ENCODE measurements at regions not wholly inside any gene's neighbourhood (a gene's known extent, or its start where the extent isn't known, plus 50 kb on each side); places are given as distances from the start of the nearest gene placed in this dataset.

- no peak for DNase-seq
Observed at GRCh38 chr2:65722028-65722778, 289.8 kb upstream of the SPRED2 start.

- no peak for DNase-seq
Observed at GRCh38 chr2:65716698-65717097, 284.3 kb upstream of the SPRED2 start.

GRCh38 chr2:65715323-65715722 lies 282.9 kb upstream of the SPRED2 start:
- DNase-seq = no peak

DNA sequence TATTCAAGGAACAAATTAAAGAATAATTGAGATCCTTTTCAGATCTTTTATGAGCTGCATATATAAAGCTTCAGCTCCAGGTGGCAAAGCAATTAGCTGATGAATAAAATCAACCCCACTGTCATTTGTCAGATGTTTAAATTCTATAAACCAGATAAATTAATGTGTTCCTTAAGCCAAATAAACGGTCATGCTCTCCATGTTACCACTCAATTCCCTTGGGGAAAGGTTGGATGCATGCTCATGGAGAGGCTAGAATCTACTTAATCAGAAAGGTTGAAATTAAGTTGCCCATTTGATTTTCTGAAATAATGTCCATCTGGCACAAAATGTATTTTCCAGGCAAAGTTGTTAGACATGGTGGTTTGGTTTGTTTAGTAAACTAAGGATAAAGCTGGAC lies 282.5 kb upstream of the SPRED2 start:
- DNase-seq = no peak

GRCh38 chr2:65711863-65712262 lies 279.5 kb upstream of the SPRED2 start:
- DNase-seq = no peak

GRCh38 chr2:65710779-65711295 lies 278.4 kb upstream of the SPRED2 start:
- no peak for DNase-seq

GRCh38 chr2:65710356-65710755 lies 278.0 kb upstream of the SPRED2 start:
- DNase-seq = no peak

- no peak for DNase-seq
Observed at GRCh38 chr2:65708086-65708485, 275.7 kb upstream of the SPRED2 start.

DNA sequence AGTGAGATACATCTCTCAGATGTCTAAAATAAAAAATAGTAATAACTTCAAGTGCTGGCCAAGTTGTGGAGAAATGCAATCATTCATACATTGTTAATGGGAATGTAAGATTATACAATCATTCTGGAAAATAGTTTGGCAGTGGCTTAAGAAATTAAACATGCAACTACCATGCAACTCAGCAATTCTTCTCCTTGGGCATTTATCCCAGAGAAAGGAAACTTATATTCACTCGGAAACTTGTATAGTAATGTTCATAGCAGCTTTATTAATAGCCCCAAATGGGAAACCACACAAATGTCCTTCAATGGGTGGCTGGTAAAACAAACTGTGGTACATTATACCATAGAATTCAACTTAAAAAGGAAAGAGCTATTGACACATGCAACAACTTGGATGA lies 274.0 kb upstream of the SPRED2 start:
- DNase-seq = no peak

GRCh38 chr2:65701191-65701590 lies 268.8 kb upstream of the SPRED2 start:
- no peak for DNase-seq

GRCh38 chr2:65700720-65701119 lies 268.3 kb upstream of the SPRED2 start:
- DNase-seq = no peak

- DNase-seq = no peak
Observed at GRCh38 chr2:65700004-65700651, 267.7 kb upstream of the SPRED2 start.

- DNase-seq = no peak
Observed at GRCh38 chr2:65691816-65692215, 259.4 kb upstream of the SPRED2 start.

DNA sequence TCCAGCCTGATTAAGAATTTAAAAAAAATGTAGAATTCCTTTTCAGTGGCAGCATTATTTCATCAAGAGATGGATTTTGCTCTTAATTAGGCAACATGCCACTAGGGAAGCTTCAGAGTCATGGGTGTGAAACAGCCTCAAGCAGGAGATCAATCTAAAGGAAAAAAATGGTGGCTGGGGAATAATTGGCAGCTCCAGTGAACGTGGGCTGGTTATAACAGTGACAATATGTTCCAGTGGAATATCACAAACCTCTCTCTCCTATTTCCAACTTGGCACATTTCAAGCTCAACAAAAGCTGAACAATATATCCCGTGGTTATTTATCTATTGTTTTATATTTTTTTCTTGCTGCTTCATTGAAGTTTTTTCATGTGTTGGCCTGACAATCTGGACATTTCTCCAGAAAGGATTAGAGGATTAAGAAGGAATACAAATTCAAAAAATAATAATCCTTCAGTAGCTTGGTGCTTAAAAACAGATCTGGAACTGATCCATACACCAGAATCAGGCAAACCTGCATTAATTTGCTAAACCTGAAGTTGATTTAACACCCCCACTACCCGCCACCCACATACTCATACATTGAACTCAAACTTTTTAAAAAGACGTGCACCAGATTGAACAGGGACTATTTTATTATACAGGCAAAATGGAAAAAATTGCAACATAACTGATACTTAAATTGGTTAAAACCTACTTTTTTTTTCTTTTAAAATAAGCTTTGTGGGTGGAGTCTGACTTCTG lies 255.9 kb upstream of the SPRED2 start:
- no peak for DNase-seq

DNA sequence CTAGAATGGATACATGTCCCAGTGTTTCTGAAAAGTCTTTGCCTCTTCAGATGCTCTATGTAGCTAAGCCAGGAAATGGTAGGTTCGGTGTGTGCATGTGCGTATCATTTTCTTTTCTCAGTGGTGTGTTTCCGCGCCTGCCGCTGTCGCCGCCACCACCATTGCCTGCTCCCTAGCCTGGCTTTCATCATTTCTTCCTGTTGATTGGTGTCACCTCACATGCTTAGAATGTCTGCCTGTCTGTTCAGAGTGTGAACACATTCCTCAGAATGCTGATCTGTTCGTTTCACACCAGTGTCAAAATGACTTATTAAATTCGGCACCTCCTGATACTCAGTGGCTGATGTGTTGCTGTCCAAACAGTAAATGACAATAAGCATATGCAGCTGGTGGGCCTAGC lies 255.2 kb upstream of the SPRED2 start:
- DNase-seq = no peak

- no peak for DNase-seq
Observed at GRCh38 chr2:65686928-65687521, 254.6 kb upstream of the SPRED2 start.

DNA sequence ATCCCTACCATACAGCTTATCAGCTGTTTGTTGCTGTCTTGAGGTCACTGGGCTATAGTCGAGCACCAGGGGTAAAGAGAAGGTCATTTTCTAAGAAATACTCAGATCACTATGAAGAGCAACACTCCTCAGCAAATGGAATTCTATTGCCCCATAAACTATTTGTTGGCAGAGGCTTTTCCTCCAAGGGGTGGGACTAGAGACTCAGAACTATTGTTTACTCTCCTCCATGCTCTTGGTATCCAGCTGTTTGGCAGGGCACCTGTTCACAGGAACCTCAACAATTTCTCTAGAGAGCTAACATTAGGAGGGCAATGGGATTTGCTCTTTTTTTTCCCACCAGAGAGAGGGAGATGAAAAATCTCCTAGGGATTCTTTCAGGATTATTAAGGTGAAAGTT lies 249.1 kb upstream of the SPRED2 start:
- DNase-seq = no peak

GRCh38 chr2:65678779-65679391 lies 246.5 kb upstream of the SPRED2 start:
- no peak for DNase-seq

DNA sequence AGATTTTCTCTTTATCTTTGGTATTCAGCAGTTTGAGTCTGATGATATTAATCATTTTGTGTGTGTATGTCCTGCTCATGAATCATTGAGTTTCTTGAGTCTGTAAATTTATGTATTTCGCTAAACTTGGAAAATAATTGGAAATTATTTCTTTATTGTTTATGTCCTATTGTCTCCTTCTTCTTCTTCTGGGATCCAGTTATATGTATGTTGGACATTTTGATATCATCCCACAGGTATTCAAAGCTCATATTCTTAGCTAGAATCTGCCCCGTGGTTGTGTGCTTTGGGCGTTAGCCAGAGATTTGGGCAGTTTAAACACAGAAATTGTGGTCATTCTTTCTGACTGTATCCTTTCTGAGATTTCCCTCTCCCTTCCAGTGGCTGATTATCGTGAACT lies 243.0 kb upstream of the SPRED2 start:
- DNase-seq = no peak

DNA sequence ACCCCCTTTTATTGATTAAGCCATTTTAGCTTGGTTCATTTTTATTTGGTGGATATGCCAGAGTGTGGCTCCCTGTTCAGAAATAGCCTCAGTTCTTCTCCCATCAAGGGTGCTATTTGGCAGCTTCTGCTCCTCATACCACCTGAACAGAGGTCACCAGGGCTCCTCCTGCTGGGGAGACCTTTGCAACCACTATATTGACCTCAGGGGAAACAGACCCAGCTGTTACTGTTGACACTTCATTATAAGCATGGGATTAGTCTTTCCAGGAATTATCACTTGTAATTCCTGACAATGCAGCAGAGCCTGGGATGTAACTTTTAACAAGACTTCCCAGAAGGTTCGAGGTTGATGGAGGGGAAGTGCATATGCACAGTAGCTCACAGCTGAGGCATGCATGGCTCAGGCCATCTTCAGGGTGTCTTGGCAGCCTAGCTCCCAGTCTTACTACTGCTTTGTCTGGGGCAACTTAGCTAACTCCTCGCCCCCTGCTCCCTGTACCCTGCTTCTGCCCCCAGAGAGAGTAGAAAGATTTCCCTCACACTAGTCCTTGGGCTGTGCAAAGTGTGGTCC lies 239.4 kb upstream of the SPRED2 start:
- DNase-seq = no peak

GRCh38 chr2:65669574-65669973 lies 237.2 kb upstream of the SPRED2 start:
- DNase-seq = no peak

GRCh38 chr2:65668744-65669143 lies 236.3 kb upstream of the SPRED2 start:
- no peak for DNase-seq

Measured in CD4-positive, alpha-beta T cell treated with Interleukin-15 for 1 hour (primary cell).